IgD-negative memory B cell (primary cell): ENCODE measurements at regions not wholly inside any gene's neighbourhood (a gene's known extent, or its start where the extent isn't known, plus 50 kb on each side); places are given as distances from the start of the nearest gene placed in this dataset.

ENCODE experiments used
- H3K27ac Mint-ChIP-seq, 3 donors: one replicate each; pipeline ENCODE4 v1.8.0; 2020 to 2022; ENCODE audit warnings: mild to moderate bottlenecking in 3 of 3, mixed read lengths in 3 of 3, moderate library complexity in 1 of 3
- H3K27me3 Mint-ChIP-seq: one replicate; pipeline ENCODE4 v1.8.0; 2021; ENCODE audit warnings: mixed read lengths
- H3K36me3 Mint-ChIP-seq: one replicate; pipeline ENCODE4 v1.8.0; 2020; ENCODE audit warnings: mild to moderate bottlenecking, mixed read lengths
- H3K4me1 Mint-ChIP-seq, 3 donors: one replicate each; pipeline ENCODE4 v1.8.0; 2020 to 2022; ENCODE audit warnings: mixed read lengths in 3 of 3, mild to moderate bottlenecking in 1 of 3
- H3K4me3 Mint-ChIP-seq, 4 donors: one replicate each; pipeline ENCODE4 v1.8.0; 2020 to 2022; ENCODE audit warnings: mild to moderate bottlenecking in 4 of 4, mixed read lengths in 4 of 4, moderate library complexity in 3 of 4
- H3K9me3 Mint-ChIP-seq, 3 donors: one replicate each; pipeline ENCODE4 v1.8.0; 2020 to 2021; ENCODE audit warnings: mixed read lengths in 3 of 3, mild to moderate bottlenecking in 1 of 3

DNA sequence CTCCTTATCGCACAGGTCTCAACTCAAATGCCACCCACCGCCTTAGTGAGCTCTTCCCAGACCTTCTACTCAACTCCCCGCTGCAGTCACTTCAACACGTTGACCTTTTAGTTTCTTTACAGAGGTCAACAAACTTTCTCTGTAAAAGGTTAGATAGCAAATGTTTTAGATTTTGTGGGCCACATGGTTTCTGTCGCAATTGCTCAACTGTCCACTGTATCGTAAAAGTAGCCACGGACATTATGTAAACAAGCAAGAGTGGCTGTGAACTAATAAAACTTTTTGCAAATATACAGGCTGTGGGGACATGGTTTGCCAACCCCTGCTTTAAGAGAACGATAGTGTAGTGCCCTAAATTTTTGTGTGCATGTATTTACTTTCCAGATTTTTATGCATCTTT is 247.6 kb upstream of the TSHZ2 start:
- Mint-ChIP-seq H3K27me3 (peaks cover 5% of the 10 kb centered on the region), H3K36me3 (peaks cover 2% of the 10 kb centered on the region), H3K4me3 (no peak overlapping the region), H3K27ac (no peak overlapping the region), H3K9me3 (peaks cover 0 to 7% (median 6%) of the 10 kb centered on the region in 3 donors), H3K4me1 (no peaks in the 10 kb centered on the region)

DNA sequence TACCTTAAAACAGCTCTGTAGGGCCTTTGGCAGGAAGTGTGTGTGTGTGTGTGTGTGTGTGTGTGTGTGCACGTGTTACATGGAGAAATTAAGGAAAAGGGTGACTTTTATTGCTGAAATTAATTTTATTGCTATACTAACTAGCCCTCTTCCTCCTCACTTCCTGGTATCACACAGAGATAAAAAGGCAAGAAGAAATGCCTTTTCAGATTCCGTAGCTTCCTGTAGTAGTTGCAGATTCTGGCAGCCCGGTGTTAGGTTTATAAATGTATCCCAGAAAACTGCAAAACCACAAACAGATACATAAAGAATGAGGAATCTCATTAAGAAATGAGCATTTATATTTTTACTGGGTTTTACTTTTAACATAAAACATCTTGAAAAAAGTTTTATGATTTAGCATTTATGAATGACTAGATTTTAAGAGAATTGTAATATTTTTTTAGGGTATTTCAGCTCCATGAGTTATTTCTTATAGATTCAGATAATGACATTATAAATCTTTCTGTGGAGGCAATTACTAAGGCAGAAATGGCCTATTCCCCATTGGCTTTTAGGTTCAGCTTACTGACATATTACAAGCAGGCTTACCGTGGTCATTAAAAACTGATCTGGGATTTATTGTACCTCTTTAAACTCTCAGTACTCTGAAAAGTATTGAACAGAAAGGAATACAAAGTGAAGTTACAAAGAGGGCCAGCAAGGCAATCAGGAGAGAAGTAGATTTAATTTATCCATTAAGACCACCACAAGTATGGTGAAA is 249.1 kb upstream of the TSHZ2 start:
- H3K4me1 Mint-ChIP-seq, result no peaks in the 10 kb centered on the region
- H3K27me3 Mint-ChIP-seq, result peaks cover 2% of the 10 kb centered on the region
- H3K36me3 Mint-ChIP-seq, result peaks cover 2% of the 10 kb centered on the region
- peaks cover 0 to 6% (median 1%) of the 10 kb centered on the region in 3 donors for H3K9me3 Mint-ChIP-seq
- H3K4me3 Mint-ChIP-seq, result no peak overlapping the region
- no peak overlapping the region for H3K27ac Mint-ChIP-seq

DNA sequence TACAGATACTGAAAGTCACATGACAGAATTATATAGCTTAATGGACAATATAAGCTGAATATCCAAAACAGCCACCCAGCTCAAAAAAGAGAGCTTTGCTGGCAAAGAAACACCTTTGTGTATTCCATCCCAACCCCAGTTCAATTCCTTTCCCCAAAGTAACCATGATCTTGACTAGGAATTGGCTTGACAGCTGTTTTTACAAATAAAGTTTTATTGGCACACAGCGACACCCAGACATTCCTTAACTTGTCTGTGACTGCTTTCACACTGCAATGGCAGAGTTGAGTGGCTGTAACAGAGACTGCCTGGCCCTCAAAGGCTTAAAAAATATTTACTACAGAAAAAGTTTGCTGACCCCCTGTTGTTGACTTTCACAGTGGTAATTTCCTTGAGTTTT is 264.0 kb upstream of the TSHZ2 start:
- Mint-ChIP-seq H3K9me3 (peaks cover 2 to 5% (median 5%) of the 10 kb centered on the region in 3 donors), H3K27ac (no peak overlapping the region), H3K4me3 (no peak overlapping the region), H3K36me3 (no peaks in the 10 kb centered on the region), H3K4me1 (no peaks in the 10 kb centered on the region), H3K27me3 (no peaks in the 10 kb centered on the region)

DNA sequence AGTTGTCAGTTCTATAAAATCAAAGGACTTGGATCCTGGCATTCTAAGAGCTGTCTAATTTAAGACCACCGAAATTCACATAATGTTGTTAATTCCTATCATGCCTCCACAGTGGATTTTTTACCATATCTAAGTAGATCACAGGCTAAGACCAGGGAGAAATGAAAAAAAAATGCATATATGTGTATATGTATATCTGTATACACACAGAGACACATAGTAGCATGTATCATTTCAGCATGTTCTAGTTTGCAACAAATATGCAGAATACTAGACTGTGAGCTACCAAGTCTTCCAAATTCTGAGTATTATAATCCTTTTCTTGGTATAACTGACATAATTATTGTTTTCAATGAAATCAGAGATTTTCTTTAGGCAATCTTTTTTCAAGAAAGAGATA is 267.6 kb upstream of the TSHZ2 start:
- H3K27me3 Mint-ChIP-seq, result no peaks in the 10 kb centered on the region

DNA sequence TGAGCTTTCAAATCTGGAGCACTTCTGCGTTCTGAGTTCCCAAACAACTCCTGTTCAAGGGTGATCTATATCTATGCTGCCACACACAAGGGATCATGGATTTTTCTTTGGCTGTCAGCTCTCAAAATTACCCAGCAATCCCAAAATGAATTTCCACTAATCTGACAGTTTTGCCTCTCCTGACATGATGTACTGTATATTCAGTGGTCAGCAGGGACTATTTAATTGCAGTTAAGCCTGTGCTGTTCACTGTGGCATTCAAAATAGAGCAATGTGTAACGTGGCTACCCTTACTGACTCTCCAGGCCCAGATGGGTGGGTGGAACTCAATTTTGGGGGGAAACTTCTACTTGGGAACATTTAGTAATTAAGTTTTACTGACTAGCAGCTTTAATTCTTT is 283.8 kb upstream of the TSHZ2 start:
- H3K36me3 Mint-ChIP-seq, result no peaks in the 10 kb centered on the region
- H3K9me3 Mint-ChIP-seq, result peaks cover 0 to 7% (median 2%) of the 10 kb centered on the region in 3 donors
- peaks cover 5% of the 10 kb centered on the region for H3K27me3 Mint-ChIP-seq
- no peaks in the 10 kb centered on the region for H3K4me1 Mint-ChIP-seq
- no peak overlapping the region for H3K4me3 Mint-ChIP-seq
- H3K27ac Mint-ChIP-seq, result no peak overlapping the region

More for the DNA sequence above, 267.6 kb upstream of the TSHZ2 start:
- Mint-ChIP-seq H3K9me3 (peaks cover 2 to 5% (median 2%) of the 10 kb centered on the region in 3 donors), H3K36me3 (no peaks in the 10 kb centered on the region), H3K4me1 (no peaks in the 10 kb centered on the region), H3K4me3 (no peak overlapping the region), H3K27ac (no peak overlapping the region)

DNA sequence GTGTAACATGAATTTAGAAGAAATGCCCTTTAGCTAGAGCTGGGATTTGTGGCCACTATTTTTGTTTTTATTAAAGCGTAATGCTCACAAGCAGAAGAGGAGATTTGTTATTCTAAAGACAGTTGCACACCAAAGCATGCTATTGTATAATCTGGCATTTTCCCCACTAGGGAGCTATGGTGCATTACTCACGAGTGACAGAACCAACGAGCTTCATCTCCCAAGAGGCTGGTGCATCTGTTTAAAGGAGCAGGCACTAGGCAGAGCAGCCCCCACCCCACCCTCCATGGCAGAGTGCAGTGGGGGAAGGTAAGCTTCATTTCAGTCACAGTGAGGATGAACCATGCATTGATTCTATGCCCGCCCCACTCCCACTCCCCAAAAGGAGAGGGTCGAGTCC is 287.3 kb upstream of the TSHZ2 start:
- H3K9me3 Mint-ChIP-seq, result peaks cover 0 to 11% (median 4%) of the 10 kb centered on the region in 3 donors
- H3K36me3 Mint-ChIP-seq, result no peaks in the 10 kb centered on the region
- H3K27ac Mint-ChIP-seq, result no peak overlapping the region
- no peak overlapping the region for H3K4me3 Mint-ChIP-seq
- H3K27me3 Mint-ChIP-seq, result no peaks in the 10 kb centered on the region
- H3K4me1 Mint-ChIP-seq, result no peaks in the 10 kb centered on the region

DNA sequence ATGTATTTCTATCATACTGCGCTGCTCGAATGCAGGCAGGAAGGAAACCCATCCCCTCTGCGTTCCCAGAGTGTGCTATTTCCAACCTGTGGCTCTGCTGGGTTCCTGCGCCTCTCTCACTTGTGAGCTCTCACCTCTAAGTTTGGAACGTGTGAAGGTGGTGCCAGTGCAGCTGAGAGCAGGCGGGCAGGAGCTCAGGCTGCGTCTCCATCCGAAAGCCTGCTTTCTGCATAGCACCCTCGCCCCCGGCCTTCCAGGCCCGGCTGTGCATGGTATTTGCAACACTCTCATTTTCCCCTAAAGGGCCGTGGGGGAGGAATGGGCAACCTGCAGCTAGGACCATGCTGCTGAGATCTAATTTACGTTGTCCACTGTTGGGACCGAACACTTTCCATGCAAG is 288.0 kb upstream of the TSHZ2 start:
- Mint-ChIP-seq H3K4me1 (no peaks in the 10 kb centered on the region), H3K4me3 (no peak overlapping the region), H3K9me3 (peaks cover 0 to 11% (median 4%) of the 10 kb centered on the region in 3 donors), H3K36me3 (no peaks in the 10 kb centered on the region), H3K27me3 (peaks cover 2% of the 10 kb centered on the region), H3K27ac (no peak overlapping the region)

DNA sequence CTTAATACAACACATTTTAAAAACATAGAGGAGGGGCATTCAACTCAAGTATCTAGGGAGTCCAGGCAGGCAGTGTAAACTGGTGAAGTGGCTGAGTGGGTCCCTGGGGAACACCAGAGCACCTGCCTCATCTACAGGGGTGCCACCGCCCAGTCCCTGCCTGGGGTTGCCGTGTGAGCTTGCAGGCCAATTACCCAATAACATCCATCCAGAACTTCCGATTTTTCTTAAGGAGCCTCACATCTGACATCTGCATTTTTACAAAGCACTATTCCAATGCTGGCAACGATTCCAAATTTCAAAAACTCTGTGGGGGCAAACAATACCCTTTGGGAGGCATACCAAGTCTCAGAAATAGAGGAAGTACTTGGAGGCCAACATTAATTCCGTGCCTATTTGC is 288.4 kb upstream of the TSHZ2 start:
- Mint-ChIP-seq H3K36me3 (no peaks in the 10 kb centered on the region), H3K4me3 (no peak overlapping the region), H3K4me1 (peaks cover 0 to 1% (median 0%) of the 10 kb centered on the region in 3 donors), H3K27me3 (peaks cover 4% of the 10 kb centered on the region), H3K27ac (no peak overlapping the region), H3K9me3 (peaks cover 0 to 11% (median 4%) of the 10 kb centered on the region in 3 donors)

DNA sequence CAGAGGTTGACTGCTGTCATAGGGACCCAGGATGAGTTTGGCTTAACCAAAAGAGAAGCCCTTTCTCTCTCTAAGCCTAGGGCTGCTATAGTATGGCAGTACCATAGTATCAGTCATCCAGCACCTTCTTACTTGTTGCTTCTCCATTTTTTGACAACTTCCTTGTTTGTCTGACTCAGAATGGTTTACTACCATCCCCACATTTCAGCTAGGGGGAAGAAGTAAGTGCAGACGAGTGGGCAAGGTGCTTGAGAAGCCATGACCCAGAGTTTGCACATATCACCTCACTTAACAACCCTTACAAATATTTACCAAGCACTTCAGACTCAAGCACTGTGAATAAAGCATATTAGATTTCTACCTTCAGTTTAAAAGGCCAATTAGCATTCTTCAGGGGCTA is 289.9 kb upstream of the TSHZ2 start:
- Mint-ChIP-seq H3K9me3 (peaks cover 0 to 11% (median 4%) of the 10 kb centered on the region in 3 donors), H3K4me3 (no peak overlapping the region), H3K36me3 (no peaks in the 10 kb centered on the region), H3K27me3 (peaks cover 4% of the 10 kb centered on the region), H3K4me1 (peaks cover 0 to 1% (median 0%) of the 10 kb centered on the region in 3 donors), H3K27ac (no peak overlapping the region)

DNA sequence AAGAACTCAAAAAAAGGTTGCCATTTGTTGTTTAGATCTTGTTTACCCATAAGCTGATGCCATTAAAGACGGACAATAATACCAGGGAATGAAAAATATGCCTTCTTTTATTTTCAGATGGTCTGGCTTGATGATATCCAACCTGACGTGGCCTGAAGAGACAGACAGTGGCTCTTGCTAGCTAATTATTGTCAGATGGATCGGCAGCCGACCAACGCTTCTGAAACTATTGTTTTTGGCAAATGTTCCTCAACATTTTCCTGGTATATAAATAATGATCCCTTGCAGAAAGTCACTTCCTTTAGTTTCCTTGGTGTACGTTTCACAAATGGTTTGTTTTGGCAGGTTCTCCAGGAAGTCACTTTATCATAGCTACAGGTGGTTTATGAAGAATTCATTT is 290.9 kb upstream of the TSHZ2 start:
- peaks cover 0 to 11% (median 5%) of the 10 kb centered on the region in 3 donors for H3K9me3 Mint-ChIP-seq

DNA sequence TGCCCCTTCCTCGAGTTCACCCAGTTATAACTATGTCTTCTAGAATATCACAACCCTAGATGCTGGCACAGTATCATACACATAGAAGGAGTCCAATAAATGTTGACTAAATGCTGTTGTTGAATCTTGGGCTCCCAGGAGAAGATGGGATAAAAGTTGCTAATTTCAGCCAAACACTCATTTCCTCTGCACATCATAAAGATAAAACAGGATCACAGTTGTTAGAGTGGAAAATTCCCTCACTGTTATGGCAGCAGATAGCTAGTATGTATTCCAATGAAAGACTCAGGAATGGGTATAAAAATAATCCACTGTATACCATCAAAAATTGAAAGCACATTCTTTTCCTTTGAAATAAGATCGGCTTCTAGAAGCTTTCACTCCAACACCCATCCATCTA is 294.9 kb upstream of the TSHZ2 start:
- peaks cover 4% of the 10 kb centered on the region for H3K27me3 Mint-ChIP-seq
- peaks cover 0 to 7% (median 0%) of the 10 kb centered on the region in 3 donors for H3K9me3 Mint-ChIP-seq
- peak overlapping the region in 1 of 3 donors; percentile 1 for H3K27ac Mint-ChIP-seq
- peaks cover 0 to 8% (median 2%) of the 10 kb centered on the region in 3 donors for H3K4me1 Mint-ChIP-seq
- H3K36me3 Mint-ChIP-seq, result no peaks in the 10 kb centered on the region
- no peak overlapping the region for H3K4me3 Mint-ChIP-seq

More for the DNA sequence above, 290.9 kb upstream of the TSHZ2 start:
- H3K27me3 Mint-ChIP-seq, result peaks cover 4% of the 10 kb centered on the region
- peaks cover 0 to 4% (median under 1%) of the 10 kb centered on the region in 3 donors for H3K4me1 Mint-ChIP-seq
- H3K27ac Mint-ChIP-seq, result no peak overlapping the region
- no peaks in the 10 kb centered on the region for H3K36me3 Mint-ChIP-seq
- no peak overlapping the region for H3K4me3 Mint-ChIP-seq

DNA sequence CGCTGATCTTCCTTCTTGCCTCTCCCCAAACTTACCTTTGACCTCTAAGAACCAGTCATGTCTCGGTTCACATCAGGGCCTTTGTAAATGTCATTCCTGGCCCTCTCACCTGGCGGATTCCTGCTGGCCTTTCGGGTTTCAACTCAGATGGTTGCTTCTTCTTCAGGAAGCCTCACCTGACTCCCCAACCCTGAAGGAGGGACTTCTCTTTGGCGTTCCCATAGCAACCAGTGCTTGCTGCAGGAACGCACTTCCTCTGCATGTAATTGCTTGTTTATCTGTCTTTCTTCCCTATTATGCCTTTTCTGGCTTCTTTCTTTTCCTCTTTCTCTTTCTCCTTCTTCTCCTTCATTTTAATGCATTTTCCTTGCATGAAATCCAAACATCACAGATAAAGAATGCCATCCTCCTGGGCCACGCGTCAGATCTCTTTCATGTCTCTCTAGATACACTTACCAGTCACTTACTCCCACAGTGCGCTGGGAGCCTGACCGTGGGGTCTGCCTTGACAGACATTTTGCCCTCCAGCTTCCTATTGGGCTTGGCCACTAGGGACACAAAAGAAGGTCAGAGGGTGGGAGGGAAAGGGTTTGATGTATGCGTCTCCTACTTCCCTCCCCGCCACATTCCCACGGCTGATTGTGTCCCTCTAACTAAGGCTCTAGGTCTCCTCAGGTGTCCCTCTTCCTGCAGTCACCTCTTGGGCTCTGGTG is 295.7 kb upstream of the TSHZ2 start:
- H3K9me3 Mint-ChIP-seq, result peaks cover 0 to 4% (median 0%) of the 10 kb centered on the region in 3 donors
- peaks cover 0 to 8% (median 2%) of the 10 kb centered on the region in 3 donors for H3K4me1 Mint-ChIP-seq
- no peaks in the 10 kb centered on the region for H3K36me3 Mint-ChIP-seq
- H3K4me3 Mint-ChIP-seq, result peak overlapping the region in 1 of 4 donors; percentile 35
- peaks cover 4% of the 10 kb centered on the region for H3K27me3 Mint-ChIP-seq
- H3K27ac Mint-ChIP-seq, result peak overlapping the region in 1 of 3 donors; percentile 1

DNA sequence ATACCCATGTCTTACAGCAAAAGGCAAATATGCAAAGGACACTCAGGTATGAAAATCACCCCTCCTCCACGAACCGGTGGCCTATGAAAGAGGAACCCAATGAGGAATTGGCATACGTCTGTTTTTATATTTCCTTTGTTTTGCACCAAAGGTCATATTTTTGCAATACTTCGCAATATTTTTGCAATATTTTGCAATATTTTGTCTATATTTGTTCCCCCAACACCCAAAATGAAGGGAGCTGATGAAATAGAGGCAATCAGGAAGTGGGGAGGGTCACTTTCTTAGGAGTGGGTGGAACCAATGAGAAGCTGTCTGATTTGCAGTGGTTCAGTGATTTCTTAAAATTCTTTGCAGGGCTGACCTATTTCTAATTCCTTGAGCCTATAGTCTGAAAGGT is 296.8 kb upstream of the TSHZ2 start:
- H3K4me3 Mint-ChIP-seq, result peak overlapping the region in 1 of 4 donors; percentile 27
- H3K4me1 Mint-ChIP-seq, result peaks cover 0 to 8% (median 2%) of the 10 kb centered on the region in 3 donors
- H3K9me3 Mint-ChIP-seq, result peaks cover 0 to 4% (median 0%) of the 10 kb centered on the region in 3 donors
- H3K36me3 Mint-ChIP-seq, result no peaks in the 10 kb centered on the region
- no peak overlapping the region for H3K27ac Mint-ChIP-seq
- peaks cover 4% of the 10 kb centered on the region for H3K27me3 Mint-ChIP-seq

DNA sequence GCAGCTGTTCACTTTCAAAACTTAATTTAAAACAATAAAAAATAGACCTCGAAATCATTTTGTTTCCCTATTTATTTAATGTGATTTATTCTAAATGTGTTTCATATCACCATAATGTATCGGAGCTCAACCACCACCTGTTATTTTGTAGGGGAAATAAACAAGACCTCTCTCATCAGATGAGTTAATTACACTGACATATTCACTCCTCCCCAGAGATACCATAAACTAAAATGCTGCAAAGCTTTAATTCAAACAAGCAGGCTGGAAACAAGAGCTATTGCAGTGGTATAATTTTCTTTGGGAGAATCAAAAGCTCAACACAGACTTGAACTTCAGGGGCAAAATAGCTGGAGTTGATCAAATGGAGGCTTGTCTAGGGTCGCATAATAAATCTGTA is 303.5 kb upstream of the TSHZ2 start:
- H3K36me3 Mint-ChIP-seq, result peaks cover 1% of the 10 kb centered on the region
- H3K27me3 Mint-ChIP-seq, result peaks cover 2% of the 10 kb centered on the region
- H3K9me3 Mint-ChIP-seq, result peaks cover 0 to 5% (median 0%) of the 10 kb centered on the region in 3 donors
- no peak overlapping the region for H3K27ac Mint-ChIP-seq
- peaks cover 0 to 2% (median 0%) of the 10 kb centered on the region in 3 donors for H3K4me1 Mint-ChIP-seq
- H3K4me3 Mint-ChIP-seq, result no peak overlapping the region

DNA sequence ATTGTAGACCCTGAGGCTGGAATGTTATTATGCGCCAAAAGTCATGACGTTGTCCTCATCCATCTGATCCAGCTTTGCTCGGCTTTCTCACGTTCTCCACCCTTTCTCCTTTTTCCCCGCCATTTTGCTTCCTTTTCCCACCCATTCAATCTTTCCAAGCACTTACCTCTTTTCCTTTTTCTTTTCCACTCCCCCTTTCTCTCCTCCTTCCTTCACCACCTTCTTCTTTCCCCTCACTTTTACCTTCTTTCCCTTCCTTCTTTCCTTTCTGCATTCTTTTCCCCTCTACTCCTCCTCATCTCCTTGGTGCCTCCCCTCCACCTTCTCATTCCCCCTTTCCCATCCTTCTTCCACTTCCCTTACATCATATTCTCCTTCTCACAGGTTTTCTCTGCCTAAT is 304.8 kb upstream of the TSHZ2 start:
- Mint-ChIP-seq H3K36me3 (peaks cover 1% of the 10 kb centered on the region), H3K27me3 (peaks cover 2% of the 10 kb centered on the region), H3K9me3 (peaks cover 0 to 5% (median 0%) of the 10 kb centered on the region in 3 donors)

More for the DNA sequence above, 304.8 kb upstream of the TSHZ2 start:
- Mint-ChIP-seq H3K4me1 (peaks cover 0 to 2% (median 0%) of the 10 kb centered on the region in 3 donors), H3K27ac (no peak overlapping the region), H3K4me3 (no peak overlapping the region)
